Trophoblast cell (in vitro differentiated cells and primary cell): ENCODE measurements at regions not wholly inside any gene's neighbourhood (a gene's known extent, or its start where the extent isn't known, plus 50 kb on each side); places are given as distances from the start of the nearest gene placed in this dataset.

Experiments
- DNase-seq, 2 donors: peaks; one replicate each; pipeline ENCODE4 v3.0.0-alpha.2; 2016
- H2AFZ ChIP-seq: 2 replicates; pipeline ENCODE4 v1.6.1; 2013; ENCODE audit warnings: low read length, moderate library complexity, mild to moderate bottlenecking; ENCODE audit not compliant: insufficient read depth, poor library complexity
- H2AK5ac ChIP-seq: 2 replicates; pipeline ENCODE4 v1.6.1; 2013; ENCODE audit warnings: mild to moderate bottlenecking, low read length
- H2BK120ac ChIP-seq: 2 replicates; pipeline ENCODE4 v1.6.1; 2013; ENCODE audit warnings: low read length, mild to moderate bottlenecking, moderate library complexity; ENCODE audit not compliant: insufficient read depth, poor library complexity
- H2BK12ac ChIP-seq: 2 replicates; pipeline ENCODE4 v1.6.1; 2013; ENCODE audit warnings: mild to moderate bottlenecking, low read length, moderate library complexity
- H2BK5ac ChIP-seq: 2 replicates; pipeline ENCODE4 v1.6.1; 2013; ENCODE audit warnings: low read length, low read depth, moderate library complexity, mild to moderate bottlenecking; ENCODE audit not compliant: poor library complexity
- H3K14ac ChIP-seq: 2 replicates; pipeline ENCODE4 v1.6.1; 2013; ENCODE audit warnings: mild to moderate bottlenecking, low read length
- H3K18ac ChIP-seq: 2 replicates; pipeline ENCODE4 v1.6.1; 2013; ENCODE audit warnings: mild to moderate bottlenecking, low read length
- H3K23ac ChIP-seq: 2 replicates; pipeline ENCODE4 v1.6.1; 2013; ENCODE audit warnings: low read length
- H3K27ac ChIP-seq: 2 replicates; pipeline ENCODE4 v1.5.1; 2013; ENCODE audit warnings: low read depth, mild to moderate bottlenecking, inconsistent platforms, low read length, moderate library complexity
- H3K27me3 ChIP-seq: 2 replicates; pipeline ENCODE4 v1.6.1; 2013; ENCODE audit warnings: inconsistent platforms, mild to moderate bottlenecking, low read length, moderate library complexity; ENCODE audit not compliant: insufficient read depth
- H3K36me3 ChIP-seq, 2 experiments: 1 replicate in 1 of 2; 2 replicates in 1 of 2; pipeline ENCODE4 v1.6.1; 2013; ENCODE audit warnings: low read length in 2 of 2, mild to moderate bottlenecking in 2 of 2, moderate library complexity in 1 of 2; ENCODE audit not compliant: insufficient read depth in 2 of 2, control insufficient read depth in 1 of 2
- H3K4ac ChIP-seq: 2 replicates; pipeline ENCODE4 v1.6.1; 2013; ENCODE audit warnings: low read depth, mild to moderate bottlenecking, low read length, moderate library complexity
- H3K4me1 ChIP-seq, 2 experiments: 1 replicate in 1 of 2; 2 replicates in 1 of 2; pipeline ENCODE4 v1.6.1; 2013; ENCODE audit warnings: low read length in 2 of 2, mild to moderate bottlenecking in 2 of 2, moderate library complexity in 1 of 2; ENCODE audit not compliant: insufficient read depth in 2 of 2, control insufficient read depth in 1 of 2
- H3K4me2 ChIP-seq: 2 replicates; pipeline ENCODE4 v1.6.1; 2013; ENCODE audit warnings: inconsistent platforms, mild to moderate bottlenecking, low read length, moderate library complexity
- H3K4me3 ChIP-seq: 2 replicates; pipeline ENCODE4 v1.5.1; 2013; ENCODE audit warnings: mild to moderate bottlenecking, low read depth, low read length, inconsistent platforms
- H3K79me1 ChIP-seq: one replicate; pipeline ENCODE4 v1.6.1; 2013; ENCODE audit warnings: low read length
- H3K79me2 ChIP-seq: 2 replicates; pipeline ENCODE4 v1.6.1; 2013; ENCODE audit warnings: low read length, mild to moderate bottlenecking; ENCODE audit not compliant: control insufficient read depth, insufficient read depth, poor library complexity
- H3K9ac ChIP-seq: 2 replicates; pipeline ENCODE4 v1.6.1; 2013; ENCODE audit warnings: mild to moderate bottlenecking, low read length
- H3K9me3 ChIP-seq: 2 replicates; pipeline ENCODE4 v1.6.1; 2013; ENCODE audit warnings: low read depth, mild to moderate bottlenecking, control low read depth, inconsistent platforms, low read length; ENCODE audit not compliant: insufficient read depth
- H4K12ac ChIP-seq: 2 replicates; pipeline ENCODE4 v1.6.1; 2013; ENCODE audit warnings: low read depth, mild to moderate bottlenecking, low read length, moderate library complexity
- H4K8ac ChIP-seq: 2 replicates; pipeline ENCODE4 v1.6.1; 2013; ENCODE audit warnings: low read depth, mild to moderate bottlenecking, low read length, moderate library complexity
- H4K91ac ChIP-seq: one replicate; pipeline ENCODE4 v1.6.1; 2013; ENCODE audit warnings: low read depth, mild to moderate bottlenecking, low read length, moderate library complexity
- WGBS: extraction: QIAGEN DNeasy Blood & Tissue Kit; methylation state at CpG from one replicate; pipeline ENCODE4 v1.1.7; 2013; ENCODE audit warnings: missing lambda C conversion rate; ENCODE audit not compliant: insufficient read length, insufficient coverage; ENCODE audit errors: extremely low coverage; 5-methylcytosine and 5-hydroxymethylcytosine counted together

DNA sequence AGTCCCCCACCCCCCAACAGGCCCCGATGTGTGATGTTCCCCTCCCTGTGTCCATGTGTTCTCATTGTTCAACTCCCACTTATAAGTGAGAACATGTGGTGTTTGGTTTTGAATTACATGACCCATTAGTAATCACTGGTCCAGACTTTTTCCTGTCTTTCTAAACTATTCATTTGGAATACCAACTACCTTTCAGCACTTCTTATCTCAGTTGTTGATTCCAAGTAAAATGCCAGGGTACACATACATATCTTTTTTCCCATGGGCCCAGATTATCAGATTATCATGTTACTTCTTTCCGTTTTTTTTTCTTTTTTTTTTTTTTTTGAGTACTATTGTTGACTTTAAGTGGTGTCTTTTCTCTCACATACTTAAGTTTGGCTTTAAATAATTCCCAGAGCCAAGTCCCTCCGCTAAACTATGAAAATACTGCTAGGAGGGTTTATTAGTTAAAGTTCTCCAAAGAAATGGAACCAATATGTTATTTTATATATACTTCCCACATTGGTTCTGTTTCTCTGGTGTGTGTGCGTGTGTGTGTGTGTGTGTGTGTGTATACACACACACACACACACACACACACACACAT lies 389.3 kb downstream of the IRS1 start:
- no peak overlapping the region for H3K14ac ChIP-seq

DNA sequence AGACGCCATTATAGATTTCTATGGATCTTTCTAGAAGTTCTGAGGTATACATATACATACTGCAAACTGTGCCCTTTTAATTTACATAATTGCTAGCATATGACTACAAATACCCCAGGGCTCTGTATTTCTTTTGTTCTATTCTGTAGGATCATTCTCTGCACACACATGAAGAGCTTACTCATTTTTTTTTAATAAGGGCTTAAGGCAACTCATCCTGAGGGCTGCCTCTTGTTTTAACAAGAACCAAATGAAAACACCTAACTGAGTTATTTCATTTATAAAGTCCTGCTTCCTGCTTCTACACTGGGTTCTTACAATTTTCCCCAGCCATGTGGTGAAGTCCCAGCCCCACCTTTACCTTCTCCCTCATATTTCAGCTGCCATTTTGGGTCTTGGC lies 390.5 kb downstream of the IRS1 start:
- Histone ChIP-seq H4K91ac (no peak overlapping the region), H2AFZ (no peak overlapping the region), H3K4ac (no peak overlapping the region), H4K8ac (no peak overlapping the region), H2BK12ac (no peak overlapping the region), H4K12ac (no peak overlapping the region), H3K79me2 (no peaks in the 10 kb centered on the region), H3K4me3 (no peak overlapping the region), H3K14ac (no peak overlapping the region), H3K27ac (no peak overlapping the region), H3K4me1 (peaks cover 2 to 4% of the 10 kb centered on the region in 2 experiments), H3K4me2 (no peak overlapping the region), H2BK5ac (no peak overlapping the region), H3K27me3 (no peaks in the 10 kb centered on the region), H3K9ac (no peak overlapping the region), H3K23ac (no peak overlapping the region), H3K36me3 (no peaks in the 10 kb centered on the region), H3K79me1 (peaks cover 4% of the 10 kb centered on the region), H3K18ac (no peak overlapping the region), H2BK120ac (no peak overlapping the region), H2AK5ac (no peak overlapping the region), H3K9me3 (no peaks in the 10 kb centered on the region)
- no CpG with 5 or more reads among the region's 1 CpG for WGBS
- no peak for DNase-seq

More for the DNA sequence above, 389.3 kb downstream of the IRS1 start:
- H3K36me3 ChIP-seq, result no peaks in the 10 kb centered on the region
- no peaks in the 10 kb centered on the region for H3K9me3 ChIP-seq
- no peak overlapping the region for H4K12ac ChIP-seq
- H3K4me2 ChIP-seq, result no peak overlapping the region
- no peak overlapping the region for H3K9ac ChIP-seq
- H3K18ac ChIP-seq, result no peak overlapping the region
- H2BK5ac ChIP-seq, result peak overlapping the region; percentile 42
- peaks cover 2 to 4% of the 10 kb centered on the region in 2 experiments for H3K4me1 ChIP-seq
- H3K23ac ChIP-seq, result no peak overlapping the region
- WGBS, result no CpG with 5 or more reads among the region's 4 CpGs
- H3K27ac ChIP-seq, result peak overlapping the region; percentile 37
- no peak overlapping the region for H3K4ac ChIP-seq
- no peaks in the 10 kb centered on the region for H3K79me2 ChIP-seq
- peak overlapping the region; percentile 55 for H2BK12ac ChIP-seq
- H4K8ac ChIP-seq, result no peak overlapping the region
- no peak overlapping the region for H2AFZ ChIP-seq
- no peak overlapping the region for H2BK120ac ChIP-seq
- H3K4me3 ChIP-seq, result no peak overlapping the region
- peak overlapping the region; percentile 63 for H4K91ac ChIP-seq
- H2AK5ac ChIP-seq, result no peak overlapping the region
- H3K79me1 ChIP-seq, result peaks cover 4% of the 10 kb centered on the region
- no peak for DNase-seq
- H3K27me3 ChIP-seq, result no peaks in the 10 kb centered on the region

DNA sequence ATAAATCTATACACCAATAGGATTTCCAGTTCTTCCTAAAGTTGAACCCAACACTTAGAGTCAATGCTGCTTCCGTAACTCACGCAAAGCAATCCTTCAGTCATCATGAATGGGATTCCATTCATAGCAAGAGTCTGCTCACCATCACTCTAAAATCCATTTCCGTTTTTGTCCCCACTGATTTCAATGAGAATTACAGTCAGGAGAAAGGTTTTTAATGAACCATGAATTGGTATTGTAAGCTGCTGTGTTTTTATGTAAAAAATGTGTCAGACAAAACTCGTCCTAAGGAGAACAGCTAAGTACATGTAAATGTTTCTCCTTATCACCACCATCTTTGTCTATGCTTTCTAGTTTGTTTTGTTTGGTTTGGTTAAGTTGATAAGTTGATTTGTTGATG lies 391.5 kb downstream of the IRS1 start:
- Histone ChIP-seq H3K27ac (no peak overlapping the region), H3K18ac (no peak overlapping the region), H3K79me1 (peaks cover 4% of the 10 kb centered on the region), H3K4me1 (peaks cover 2 to 4% of the 10 kb centered on the region in 2 experiments), H3K9ac (no peak overlapping the region), H3K14ac (no peak overlapping the region), H3K79me2 (no peaks in the 10 kb centered on the region), H4K8ac (no peak overlapping the region), H2BK5ac (no peak overlapping the region), H3K23ac (no peak overlapping the region), H3K4me3 (no peak overlapping the region), H3K9me3 (no peaks in the 10 kb centered on the region), H3K4ac (no peak overlapping the region), H3K4me2 (no peak overlapping the region), H3K27me3 (no peaks in the 10 kb centered on the region), H3K36me3 (no peaks in the 10 kb centered on the region), H4K12ac (no peak overlapping the region), H2AFZ (no peak overlapping the region), H2BK12ac (no peak overlapping the region), H2BK120ac (no peak overlapping the region), H2AK5ac (no peak overlapping the region), H4K91ac (no peak overlapping the region)
- WGBS, result no CpG with 5 or more reads among the region's 4 CpGs
- no peak for DNase-seq

DNA sequence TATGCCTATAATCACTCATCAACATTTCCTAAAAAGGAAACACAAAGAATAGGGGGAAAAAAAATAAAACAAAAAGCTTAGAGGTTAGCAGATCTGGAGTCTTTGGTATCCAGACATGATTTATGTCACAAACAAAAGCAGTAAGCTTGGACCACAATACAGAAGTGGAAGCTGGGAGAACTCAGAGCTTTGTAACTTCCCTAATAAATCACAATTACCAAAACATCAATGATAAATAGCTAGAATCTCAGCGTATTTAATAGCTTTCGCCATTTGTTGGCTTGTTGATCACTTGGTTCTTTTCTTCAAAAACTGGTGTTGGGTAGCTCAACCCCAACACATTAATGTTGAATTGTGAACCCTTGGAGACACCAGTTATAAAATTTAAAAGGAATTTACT lies 392.5 kb downstream of the IRS1 start:
- H3K9me3 ChIP-seq, result no peaks in the 10 kb centered on the region
- no peak overlapping the region for H2AK5ac ChIP-seq
- DNase-seq, result no peak
- no peak overlapping the region for H3K9ac ChIP-seq
- no peak overlapping the region for H2AFZ ChIP-seq
- no peaks in the 10 kb centered on the region for H3K27me3 ChIP-seq
- H3K4ac ChIP-seq, result no peak overlapping the region
- no peak overlapping the region for H4K12ac ChIP-seq
- no peak overlapping the region for H2BK120ac ChIP-seq
- H3K79me2 ChIP-seq, result no peaks in the 10 kb centered on the region
- no peak overlapping the region for H3K23ac ChIP-seq
- no CpG with 5 or more reads among the region's 2 CpGs for WGBS
- H2BK12ac ChIP-seq, result no peak overlapping the region
- H3K4me1 ChIP-seq, result peaks cover 2 to 4% of the 10 kb centered on the region in 2 experiments
- no peak overlapping the region for H3K18ac ChIP-seq
- no peak overlapping the region for H4K91ac ChIP-seq
- no peaks in the 10 kb centered on the region for H3K36me3 ChIP-seq
- no peak overlapping the region for H3K4me2 ChIP-seq
- peaks cover 2% of the 10 kb centered on the region for H3K79me1 ChIP-seq
- no peak overlapping the region for H3K27ac ChIP-seq
- no peak overlapping the region for H3K4me3 ChIP-seq
- H3K14ac ChIP-seq, result no peak overlapping the region
- H4K8ac ChIP-seq, result no peak overlapping the region
- no peak overlapping the region for H2BK5ac ChIP-seq
